NCI-H2171 (cell line): ENCODE measurements at regions not wholly inside any gene's neighbourhood (a gene's known extent, or its start where the extent isn't known, plus 50 kb on each side); places are given as distances from the start of the nearest gene placed in this dataset.
"Not testable (repeated sequence)": the region's sequence is repeated elsewhere in the genome, so short reads cannot be mapped to it uniquely, and the experiment has no call there.

Source experiments
- DNase-seq: peaks from one replicate; lab custom pipeline; 2025; lab: John Stamatoyannopoulos, UW

DNA sequence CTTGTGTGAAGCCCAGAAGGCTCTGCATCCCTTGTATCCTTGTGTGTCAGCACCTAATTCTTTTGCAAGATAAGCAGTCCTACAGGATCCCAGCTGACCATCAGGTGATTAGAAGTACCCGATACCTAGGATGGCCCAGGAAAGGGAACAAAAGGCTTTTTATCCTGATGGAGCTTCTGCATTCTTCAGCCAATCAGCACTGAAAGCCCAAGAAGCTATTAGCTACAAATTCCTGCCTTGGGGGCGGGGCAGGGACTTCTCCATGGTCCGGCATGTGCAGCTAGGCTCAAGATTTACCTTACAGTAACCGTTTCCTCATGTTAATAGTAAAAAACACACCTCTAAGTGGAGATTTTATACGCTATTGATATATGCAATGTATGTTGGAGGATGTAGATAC, 264.6 kb upstream of the THUMPD2 start:
- no peak for DNase-seq

GRCh38 chr2:40043191-40043590, 264.1 kb upstream of the THUMPD2 start:
- no peak for DNase-seq

DNA sequence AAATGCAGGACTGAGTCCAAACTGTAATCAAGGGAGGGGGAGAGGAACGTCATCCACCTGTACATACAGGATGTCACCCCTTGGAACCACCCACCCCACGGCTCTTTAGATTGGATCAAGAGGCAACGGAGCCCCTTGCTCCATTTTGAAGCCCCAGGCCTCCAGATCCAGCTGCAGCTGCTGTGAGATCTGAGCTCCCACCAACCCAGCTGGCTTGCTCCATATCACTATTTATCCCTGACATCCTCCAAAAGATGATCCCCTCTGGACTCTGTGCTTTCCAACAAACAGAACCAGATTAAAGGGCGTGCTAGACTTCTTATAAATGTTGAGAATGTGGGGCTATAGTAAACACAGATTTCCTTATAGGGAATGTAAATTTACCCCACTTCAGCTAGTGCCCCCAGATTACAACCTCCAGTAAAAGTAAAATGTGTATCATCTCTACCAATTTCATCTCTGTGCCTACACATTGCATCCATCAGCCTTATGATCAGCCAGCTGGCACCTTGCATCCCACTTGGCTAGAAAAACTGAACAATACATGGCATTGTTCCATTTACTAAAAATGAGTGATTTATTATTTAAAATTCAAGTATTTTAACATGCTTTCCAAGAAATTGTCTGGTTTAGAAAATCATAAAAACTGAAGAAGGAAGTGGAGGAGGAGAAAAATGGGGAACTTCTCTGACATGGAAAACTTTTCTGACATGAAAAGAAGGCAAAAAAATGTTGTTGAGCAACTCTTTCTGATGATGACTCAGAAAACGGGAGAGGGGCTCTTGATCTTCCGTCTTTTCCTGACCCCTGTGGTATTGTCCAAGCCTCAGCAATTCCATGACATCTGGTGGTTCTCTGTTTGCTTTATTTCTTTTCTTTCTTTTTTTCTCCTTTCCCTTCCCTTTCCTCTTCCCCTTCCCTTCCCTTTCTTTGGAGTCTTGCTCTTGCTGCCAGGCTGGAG, 262.6 kb upstream of the THUMPD2 start:
- no peak for DNase-seq

- DNase-seq = no peak
Measured at GRCh38 chr2:40039549-40039948, 260.5 kb upstream of the THUMPD2 start.

DNA sequence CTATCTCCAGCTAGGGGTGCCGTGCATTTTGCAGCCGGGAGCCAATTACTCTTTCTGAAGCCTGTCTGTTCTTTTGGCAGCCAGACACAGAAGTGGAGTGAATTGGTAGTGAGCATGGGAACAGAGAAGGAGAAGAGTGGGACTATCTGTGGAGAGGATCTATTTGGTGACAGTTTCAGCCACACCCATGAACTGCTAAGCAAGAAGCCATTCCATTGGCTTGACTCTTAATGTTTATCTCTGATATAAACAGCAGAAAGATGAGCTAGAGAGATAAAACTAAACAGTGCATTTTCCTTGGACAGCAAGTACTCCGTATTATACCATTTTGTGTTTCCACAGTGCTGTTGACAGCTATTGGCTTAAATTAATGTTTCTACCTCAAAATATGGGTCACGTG, 259.6 kb upstream of the THUMPD2 start:
- DNase-seq = no peak

- DNase-seq = no peak
Measured at GRCh38 chr2:40037303-40037702, 258.2 kb upstream of the THUMPD2 start.

DNA sequence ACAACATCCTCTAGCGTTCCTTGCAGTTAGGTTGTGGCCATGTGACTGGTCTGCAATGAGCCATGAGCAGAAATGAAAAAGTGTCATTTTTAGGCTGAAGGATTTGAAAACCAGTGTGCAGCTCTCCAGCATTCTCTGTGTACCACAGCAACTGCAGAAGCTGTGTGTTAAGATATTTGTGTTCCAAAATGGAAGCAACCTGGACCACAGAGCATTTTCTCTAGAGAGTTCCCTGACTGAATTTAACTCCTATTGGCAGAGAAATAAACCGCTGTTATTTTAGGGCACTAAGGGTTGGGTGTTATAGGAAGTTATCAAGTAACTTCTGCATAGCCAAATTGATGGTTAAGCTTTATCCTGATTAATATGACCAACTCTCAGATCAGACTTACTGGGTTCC, 257.2 kb upstream of the THUMPD2 start:
- no peak for DNase-seq

DNA sequence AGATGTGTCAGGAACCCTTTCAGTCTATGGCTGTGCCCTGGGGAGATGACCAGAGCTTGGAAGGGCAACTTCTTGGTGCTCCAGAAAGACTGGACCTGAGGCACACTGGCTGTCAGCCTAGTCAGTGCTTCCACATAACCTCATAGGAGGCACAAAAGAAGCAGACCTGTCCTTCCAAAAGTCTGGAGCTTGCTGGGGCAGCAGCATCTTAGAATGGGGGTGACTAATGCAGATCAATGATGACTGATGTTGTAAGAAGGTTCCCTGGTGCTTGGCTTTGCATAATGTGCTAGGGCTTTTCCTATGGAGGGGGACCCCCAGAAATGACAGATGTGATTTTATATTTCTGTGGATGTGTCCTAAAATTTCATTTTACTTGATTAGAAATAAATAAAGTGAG, 255.7 kb upstream of the THUMPD2 start:
- DNase-seq = no peak

DNA sequence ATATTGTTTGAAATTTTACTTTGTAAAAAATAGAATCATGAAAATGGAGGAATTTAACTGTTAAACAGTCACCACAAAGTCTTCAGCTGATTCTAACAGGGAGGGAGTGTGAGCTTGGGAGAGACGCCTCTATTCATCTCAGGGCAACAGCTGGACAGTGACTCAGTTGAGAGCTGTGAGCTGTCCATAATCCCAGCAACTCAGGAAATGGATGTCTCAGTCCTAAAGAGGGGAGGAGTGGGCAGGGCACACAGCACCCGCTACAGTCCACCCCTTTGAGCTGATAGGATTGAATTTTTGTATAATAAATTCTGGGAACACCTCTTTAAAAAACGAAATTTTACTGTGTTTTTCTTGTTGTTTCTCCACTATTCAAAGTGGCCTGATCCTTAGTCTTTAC, 255.1 kb upstream of the THUMPD2 start:
- DNase-seq = no peak

GRCh38 chr2:40033781-40034180, 254.7 kb upstream of the THUMPD2 start:
- DNase-seq = no peak

DNA sequence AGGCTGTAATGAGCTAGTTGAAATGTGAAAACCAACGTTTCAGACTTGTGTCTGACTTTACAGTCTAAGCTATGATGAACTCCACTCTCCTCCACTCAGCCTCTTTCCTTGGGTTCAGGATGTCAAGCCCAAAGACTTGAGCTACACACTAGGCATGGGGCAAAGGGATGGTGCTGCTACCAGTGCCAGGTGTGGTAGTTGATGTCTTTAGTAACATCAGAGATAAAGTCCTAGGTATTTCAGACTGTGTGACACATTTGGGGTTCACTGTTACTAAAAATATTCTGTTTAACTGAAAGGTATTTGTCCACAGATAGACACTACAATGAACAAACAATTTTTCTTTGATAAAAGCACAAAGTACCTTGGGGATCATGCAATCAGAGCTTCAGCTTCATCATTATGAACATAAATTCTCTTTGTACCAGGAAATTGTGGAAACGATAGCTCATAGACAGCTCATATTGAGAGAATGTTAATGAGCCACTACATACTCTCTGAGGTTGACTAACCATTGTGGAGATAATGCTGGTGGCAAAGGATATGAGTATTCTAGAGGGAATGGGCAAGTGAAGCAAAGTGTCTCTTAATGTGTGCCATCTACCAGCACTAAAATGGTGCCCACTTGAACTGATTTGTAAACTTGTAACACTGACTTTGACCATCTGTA, 253.7 kb upstream of the THUMPD2 start:
- DNase-seq = no peak

- no peak for DNase-seq
Measured at GRCh38 chr2:40030456-40030975, 251.5 kb upstream of the THUMPD2 start.

DNA sequence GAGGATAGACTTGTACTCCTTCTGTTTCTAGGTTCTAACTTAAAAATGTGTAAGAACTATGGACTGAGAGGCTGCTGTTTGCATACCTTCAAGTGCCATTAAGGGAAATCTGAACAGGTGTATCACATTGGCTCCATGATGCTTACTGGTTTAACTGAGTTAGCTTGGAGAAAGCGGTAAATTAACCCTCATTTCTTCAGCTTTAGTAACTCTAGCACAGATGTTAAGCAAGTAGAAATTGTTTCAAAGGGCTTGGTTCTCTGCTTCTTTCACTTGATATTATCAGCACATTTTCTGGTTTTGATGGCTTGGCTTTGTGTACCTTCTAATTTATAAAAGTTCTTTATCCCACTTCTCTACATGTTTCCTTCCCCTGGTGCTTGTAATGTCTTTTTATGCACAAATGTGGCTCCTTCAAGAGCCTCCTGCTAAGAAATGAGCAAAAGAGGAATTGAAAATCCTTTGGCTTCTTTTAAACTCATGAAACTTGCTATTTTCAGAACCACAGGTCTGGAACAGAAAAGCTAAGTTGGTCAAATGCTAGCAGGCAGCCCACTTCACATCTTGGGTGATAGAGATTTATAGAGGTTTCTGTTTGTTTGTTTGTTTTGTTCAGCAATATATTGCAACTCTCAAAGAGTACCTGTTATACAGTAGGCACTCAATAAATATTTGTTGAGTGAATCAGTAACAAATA, 249.9 kb upstream of the THUMPD2 start:
- no peak for DNase-seq

DNA sequence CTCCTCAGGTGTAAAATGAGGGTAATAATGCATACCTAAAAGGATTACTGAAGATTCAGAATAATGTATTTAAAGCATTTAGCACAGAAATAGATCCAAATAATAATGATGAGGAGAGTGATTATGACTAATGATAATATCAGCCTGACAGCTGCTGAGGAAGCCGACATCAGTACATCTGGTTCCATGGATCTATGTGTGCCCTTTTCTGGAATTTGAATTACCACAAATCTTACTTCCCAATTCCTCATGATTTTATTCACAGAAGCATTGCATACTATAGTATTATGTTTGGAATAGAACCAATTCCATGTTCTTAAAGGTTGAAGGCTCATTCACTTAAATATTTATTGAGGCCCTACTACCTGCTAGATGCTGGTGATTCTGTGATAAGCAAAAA, 248.9 kb upstream of the THUMPD2 start:
- no peak for DNase-seq

GRCh38 chr2:40025276-40025675, 246.2 kb upstream of the THUMPD2 start:
- not testable (repeated sequence) for DNase-seq

- no peak for DNase-seq
Measured at GRCh38 chr2:40020997-40021396, 241.9 kb upstream of the THUMPD2 start.

- no peak for DNase-seq
Measured at GRCh38 chr2:40016151-40016885, 237.3 kb upstream of the THUMPD2 start.

DNA sequence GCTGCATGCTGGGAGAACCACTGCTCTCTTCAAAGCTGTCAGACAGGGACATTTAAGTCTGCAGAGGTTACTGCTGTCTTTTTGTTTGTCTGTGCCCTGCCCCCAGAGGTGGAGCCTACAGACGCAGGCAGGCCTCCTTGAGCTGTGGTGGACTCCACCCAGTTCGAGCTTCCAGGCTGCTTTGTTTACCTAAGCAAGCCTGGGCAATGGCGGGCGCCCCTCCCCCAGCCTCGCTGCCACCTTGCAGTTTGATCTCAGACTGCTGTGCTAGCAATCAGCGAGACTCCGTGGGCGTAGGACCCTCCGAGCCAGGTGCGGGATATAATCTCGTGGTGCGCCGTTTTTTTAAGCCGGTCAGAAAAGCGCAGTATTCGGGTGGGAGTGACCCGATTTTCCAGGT, 234.9 kb upstream of the THUMPD2 start:
- DNase-seq = not testable (repeated sequence)

GRCh38 chr2:40004336-40004735, 225.3 kb upstream of the THUMPD2 start:
- DNase-seq = no peak

DNA sequence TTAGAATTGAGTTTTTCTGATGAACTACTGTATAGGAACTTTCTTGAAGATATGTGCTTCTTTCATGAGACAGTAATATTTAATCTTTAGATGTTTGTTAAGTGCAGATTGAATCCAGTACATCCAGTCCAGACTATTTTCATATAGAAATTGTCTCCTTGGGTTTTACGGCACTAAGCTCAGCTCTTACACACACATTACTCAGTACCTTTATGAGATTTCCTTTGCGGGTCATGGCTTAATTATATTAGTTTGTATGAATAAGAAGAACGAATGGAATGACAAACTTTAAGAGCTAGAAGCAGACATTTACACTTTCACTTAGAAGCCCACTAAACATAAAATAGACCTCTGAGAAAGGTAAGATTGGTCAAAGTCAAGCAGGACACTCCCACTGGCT, 223.3 kb upstream of the THUMPD2 start:
- DNase-seq = no peak

DNA sequence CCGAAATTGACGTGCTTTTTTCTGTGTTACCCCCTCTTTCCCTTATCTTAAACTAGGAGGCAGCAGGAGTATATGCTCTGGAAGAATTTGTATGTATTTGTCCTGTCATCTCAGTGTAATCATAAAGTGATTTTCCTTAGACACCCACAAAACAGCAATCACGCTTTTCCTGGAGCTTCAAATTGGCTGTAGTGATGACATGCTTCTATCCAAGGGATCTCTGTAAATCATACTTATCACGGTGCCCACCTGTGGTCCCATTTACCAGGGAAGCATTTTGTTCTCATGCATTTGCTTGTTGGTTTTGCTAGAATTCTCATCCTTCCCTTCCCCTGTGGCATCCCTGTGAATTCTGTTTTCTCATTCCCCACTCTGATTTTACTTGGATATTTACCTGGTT, 220.8 kb upstream of the THUMPD2 start:
- no peak for DNase-seq

GRCh38 chr2:39998617-39999016, 219.6 kb upstream of the THUMPD2 start:
- DNase-seq = no peak
